GM23338 (cell line): ENCODE measurements at regions not wholly inside any gene's neighbourhood (a gene's known extent, or its start where the extent isn't known, plus 50 kb on each side); places are given as distances from the start of the nearest gene placed in this dataset.
"Not testable (repeated sequence)": the region's sequence is repeated elsewhere in the genome, so short reads cannot be mapped to it uniquely, and the experiment has no call there.

ENCODE experiments used
- POLR2AphosphoS5 ChIP-seq: IDR thresholded peaks from 2 replicates; pipeline ENCODE4 v1.6.1; 2016; ENCODE audit warnings: antibody characterized with exemption, low read depth
- TF ChIP-seq, protein P1 (sequence below), 2 experiments: fragments of 200-600 bp in 1 of 2; sonication (generic) in 1 of 2; conservative IDR thresholded peaks; 2 replicates each; pipeline versions ENCODE4 v1.5.1 to v1.6.1; 2016 to 2017; ENCODE audit warnings: antibody characterized with exemption in 2 of 2, low read depth in 2 of 2, mild to moderate bottlenecking in 2 of 2, moderate library complexity in 1 of 2

DNA sequence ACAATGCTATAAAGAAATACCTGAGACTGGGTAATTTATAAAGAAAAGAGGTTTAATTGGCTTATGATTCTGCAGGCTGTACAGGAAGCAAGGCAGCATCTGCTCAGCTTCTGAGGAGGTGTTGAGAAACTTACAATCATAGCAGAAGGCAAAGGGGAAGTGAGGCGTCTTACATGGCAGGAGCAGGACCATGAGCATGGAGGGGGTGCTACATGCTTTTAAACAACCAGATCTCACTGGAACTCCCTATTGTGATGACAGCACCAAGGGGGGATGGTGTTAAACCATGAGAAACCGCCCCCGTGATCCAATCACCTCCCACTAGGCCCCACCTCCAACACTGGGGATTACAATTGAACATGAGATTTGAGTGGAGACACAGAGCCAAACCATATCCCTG, 163.7 kb upstream of the SLC38A2 start:
- TF ChIP-seq, protein P1, sequence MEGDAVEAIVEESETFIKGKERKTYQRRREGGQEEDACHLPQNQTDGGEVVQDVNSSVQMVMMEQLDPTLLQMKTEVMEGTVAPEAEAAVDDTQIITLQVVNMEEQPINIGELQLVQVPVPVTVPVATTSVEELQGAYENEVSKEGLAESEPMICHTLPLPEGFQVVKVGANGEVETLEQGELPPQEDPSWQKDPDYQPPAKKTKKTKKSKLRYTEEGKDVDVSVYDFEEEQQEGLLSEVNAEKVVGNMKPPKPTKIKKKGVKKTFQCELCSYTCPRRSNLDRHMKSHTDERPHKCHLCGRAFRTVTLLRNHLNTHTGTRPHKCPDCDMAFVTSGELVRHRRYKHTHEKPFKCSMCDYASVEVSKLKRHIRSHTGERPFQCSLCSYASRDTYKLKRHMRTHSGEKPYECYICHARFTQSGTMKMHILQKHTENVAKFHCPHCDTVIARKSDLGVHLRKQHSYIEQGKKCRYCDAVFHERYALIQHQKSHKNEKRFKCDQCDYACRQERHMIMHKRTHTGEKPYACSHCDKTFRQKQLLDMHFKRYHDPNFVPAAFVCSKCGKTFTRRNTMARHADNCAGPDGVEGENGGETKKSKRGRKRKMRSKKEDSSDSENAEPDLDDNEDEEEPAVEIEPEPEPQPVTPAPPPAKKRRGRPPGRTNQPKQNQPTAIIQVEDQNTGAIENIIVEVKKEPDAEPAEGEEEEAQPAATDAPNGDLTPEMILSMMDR (conservative IDR thresholded peaks at IDR 0.05; ENCODE audit: low read depth in 2 of 2) = not testable (repeated sequence)
- not testable (repeated sequence) for TF ChIP-seq POLR2AphosphoS5
